WI38 (cell line): ENCODE measurements at regions not wholly inside any gene's neighbourhood (a gene's known extent, or its start where the extent isn't known, plus 50 kb on each side); places are given as distances from the start of the nearest gene placed in this dataset.

Source experiments
- H3K4me3 ChIP-seq: 2 replicates; pipeline ENCODE4 v1.5.1; 2011; ENCODE audit warnings: low read depth, mild to moderate bottlenecking, control low read depth, low read length
- CTCF ChIP-seq: IDR thresholded peaks from 2 replicates; pipeline ENCODE4 v1.5.1; 2012; ENCODE audit warnings: low read depth, mild to moderate bottlenecking, control low read depth, low read length

DNA sequence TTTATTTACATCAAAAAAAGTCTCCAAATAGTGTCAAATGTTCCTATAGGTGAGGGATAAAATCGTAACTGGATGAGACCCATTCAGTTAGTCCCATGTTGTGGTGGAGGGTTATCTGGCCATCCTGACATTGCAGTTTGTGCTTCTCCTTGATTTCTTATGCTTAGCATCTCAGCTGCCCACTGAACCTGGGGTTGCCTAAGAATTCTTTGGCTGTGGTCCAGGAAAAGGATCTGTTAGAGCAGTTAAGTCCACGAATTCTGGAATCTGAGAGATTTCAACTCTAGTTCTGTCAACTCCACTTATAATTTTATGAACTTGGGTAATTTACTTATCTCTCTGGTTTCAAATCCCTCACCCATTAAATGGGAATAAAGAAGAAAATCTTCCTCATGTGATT lies 1673.4 kb downstream of the REEP3 start:
- no peak overlapping the region for H3K4me3 ChIP-seq
- no peak for TF ChIP-seq CTCF

DNA sequence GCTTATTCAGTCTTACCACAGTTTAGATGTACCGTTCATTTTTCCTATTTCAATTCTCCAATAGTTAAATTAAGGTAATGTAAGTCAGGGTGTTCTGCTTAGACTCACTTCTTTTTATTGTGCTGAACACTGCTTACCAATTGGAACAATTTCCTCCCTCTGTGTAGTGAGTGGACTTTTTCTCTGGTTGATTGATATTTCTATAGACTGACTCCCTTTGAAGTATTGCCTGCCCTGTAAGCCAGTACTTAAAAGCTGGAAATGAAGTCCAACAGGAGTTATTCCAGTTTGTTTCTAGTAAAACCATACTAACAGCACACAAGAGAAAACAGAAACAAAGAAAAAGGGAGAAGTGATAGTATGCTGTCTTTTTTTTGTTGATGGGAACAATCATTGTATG lies 1674.9 kb downstream of the REEP3 start:
- no peak for TF ChIP-seq CTCF

DNA sequence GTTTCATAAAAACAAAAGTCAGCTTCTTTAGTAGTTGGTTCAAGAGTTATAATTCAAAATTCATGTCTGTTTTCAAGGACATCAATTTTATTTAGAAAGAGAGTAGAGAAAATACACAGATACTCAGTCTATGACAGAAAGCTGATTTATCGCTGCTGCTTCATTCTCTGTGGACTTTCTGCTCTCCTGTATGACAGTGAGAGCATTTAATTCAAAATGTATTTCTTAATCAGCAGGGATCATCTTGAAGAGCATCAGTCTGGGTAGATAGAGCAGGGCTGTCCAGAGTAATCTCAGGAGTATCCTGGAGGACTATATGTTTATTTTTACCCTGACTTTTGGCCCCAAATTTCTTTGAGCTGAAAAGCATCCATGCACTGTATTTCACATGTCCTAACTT lies 1676.7 kb downstream of the REEP3 start:
- no peak overlapping the region for H3K4me3 ChIP-seq
- no peak for TF ChIP-seq CTCF

More for the DNA sequence above, 1674.9 kb downstream of the REEP3 start:
- H3K4me3 ChIP-seq: no peak overlapping the region

- H3K4me3 ChIP-seq: no peak overlapping the region
These were observed 1680.3 kb downstream of the REEP3 start for GRCh38 chr10:65201491-65201890.

GRCh38 chr10:65204999-65205398 lies 1683.8 kb downstream of the REEP3 start:
- TF ChIP-seq CTCF: no peak
- no peak overlapping the region for H3K4me3 ChIP-seq

More at GRCh38 chr10:65201491-65201890, 1680.3 kb downstream of the REEP3 start:
- TF ChIP-seq CTCF: no peak

DNA sequence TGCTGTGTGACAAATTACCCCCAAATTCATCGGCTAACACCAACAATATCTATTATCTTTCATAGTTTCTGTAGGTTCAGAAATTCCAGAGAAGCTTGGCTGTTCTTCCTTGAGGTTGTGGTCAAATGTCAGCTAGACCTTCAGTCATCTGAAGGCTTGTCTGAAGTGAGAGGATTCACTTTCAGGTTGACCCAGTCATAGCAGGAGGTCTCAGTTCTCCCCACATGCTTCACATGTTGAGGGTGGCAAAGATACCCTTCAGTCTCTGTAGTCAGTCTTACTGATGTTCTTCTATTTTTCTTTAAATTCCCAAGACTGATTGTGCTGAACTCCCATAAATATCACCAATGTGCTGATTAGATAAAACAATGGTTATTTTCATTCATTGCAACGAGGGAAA lies 1692.0 kb downstream of the REEP3 start:
- TF ChIP-seq CTCF: no peak
- no peak overlapping the region for H3K4me3 ChIP-seq

- no peak for TF ChIP-seq CTCF
- H3K4me3 ChIP-seq: no peak overlapping the region
These were observed 1698.2 kb downstream of the REEP3 start for GRCh38 chr10:65219444-65219843.
